Large intestine (tissue), 3 donors: ENCODE measurements at regions not wholly inside any gene's neighbourhood (a gene's known extent, or its start where the extent isn't known, plus 50 kb on each side); places are given as distances from the start of the nearest gene placed in this dataset.
A peak's percentile ranks its signal among the peaks of the same experiment; 100 is the strongest.

Experiments used
- DNase-seq, 2 donors: peaks; one replicate each; pipeline versions ENCODE4 v3.0.0 to v3.0.0-alpha.2; 2013
- H3K27ac ChIP-seq: one replicate; pipeline ENCODE4 v1.5.1; 2013; ENCODE audit warnings: low read length
- H3K27me3 ChIP-seq: 2 replicates; pipeline ENCODE4 v1.6.1; 2013; ENCODE audit warnings: low read length; ENCODE audit not compliant: control insufficient read depth, insufficient read depth
- H3K36me3 ChIP-seq: 2 replicates; pipeline ENCODE4 v1.6.1; 2013; ENCODE audit warnings: low read length; ENCODE audit not compliant: control insufficient read depth, insufficient read depth
- H3K4me1 ChIP-seq: one replicate; pipeline ENCODE4 v1.6.1; 2013; ENCODE audit warnings: low read length; ENCODE audit not compliant: control insufficient read depth, insufficient read depth
- H3K4me3 ChIP-seq: one replicate; pipeline ENCODE4 v1.5.1; 2013; ENCODE audit warnings: low read length
- H3K9me3 ChIP-seq: one replicate; pipeline ENCODE4 v1.6.1; 2013; ENCODE audit warnings: mild to moderate bottlenecking, low read depth, low read length, moderate library complexity; ENCODE audit not compliant: control insufficient read depth
- WGBS: methylation state at CpG from one replicate; pipeline ENCODE4 v1.1.5; 2013; ENCODE audit warnings: low lambda C conversion rate; ENCODE audit not compliant: insufficient coverage; 5-methylcytosine and 5-hydroxymethylcytosine counted together

DNA sequence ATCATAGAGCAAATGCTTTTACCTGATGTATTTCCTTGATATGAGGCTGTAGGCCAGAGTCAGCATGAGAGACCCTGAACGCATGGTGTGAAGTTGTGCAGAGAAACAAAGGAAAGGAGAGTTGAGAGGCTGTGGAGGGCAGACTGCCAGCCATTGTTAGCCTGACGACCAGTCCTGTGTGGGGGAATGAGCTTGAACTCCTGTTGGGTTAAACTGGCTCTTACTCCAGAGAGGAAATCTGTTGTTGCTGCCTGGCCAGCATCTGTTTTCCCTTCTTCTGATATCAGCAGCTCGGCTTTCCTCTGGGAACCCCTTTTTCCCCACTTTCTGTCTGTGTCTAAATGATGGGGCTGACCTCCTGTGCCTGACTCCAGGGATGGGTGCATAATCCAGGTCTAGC is 158.2 kb upstream of the ZFP64 start:
- Histone ChIP-seq H3K27ac (no peak overlapping the region), H3K36me3 (no peaks in the 10 kb centered on the region), H3K4me3 (no peak overlapping the region), H3K9me3 (no peaks in the 10 kb centered on the region), H3K27me3 (no peaks in the 10 kb centered on the region), H3K4me1 (no peaks in the 10 kb centered on the region)
- DNase-seq: no peak
- WGBS: no CpG with 5 or more reads among the region's 3 CpGs

DNA sequence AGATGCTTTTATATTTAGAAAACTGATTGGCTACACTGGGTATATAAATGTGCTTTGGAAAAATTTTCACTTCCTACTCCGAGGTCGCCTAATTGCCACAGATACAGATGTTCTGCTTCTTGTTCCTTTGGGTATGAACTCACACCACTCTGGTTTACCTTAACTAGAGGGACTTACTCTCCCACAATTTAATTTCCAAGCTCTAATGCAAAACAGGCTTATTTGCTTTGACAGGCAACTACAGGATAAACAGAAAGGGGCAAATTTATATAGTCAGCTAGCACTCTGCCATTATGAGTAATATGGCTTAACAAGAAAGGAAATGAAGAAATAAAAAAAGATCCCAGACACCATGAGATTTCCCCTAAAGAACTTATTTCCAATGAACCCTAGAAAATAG is 156.9 kb upstream of the ZFP64 start:
- no peaks in the 10 kb centered on the region for H3K4me1 ChIP-seq
- no peak overlapping the region for H3K4me3 ChIP-seq
- no peaks in the 10 kb centered on the region for H3K27me3 ChIP-seq
- H3K27ac ChIP-seq: no peak overlapping the region
- H3K9me3 ChIP-seq: no peaks in the 10 kb centered on the region
- WGBS: no CpG with 5 or more reads among the region's 2 CpGs
- DNase-seq: no peak
- H3K36me3 ChIP-seq: no peaks in the 10 kb centered on the region

DNA sequence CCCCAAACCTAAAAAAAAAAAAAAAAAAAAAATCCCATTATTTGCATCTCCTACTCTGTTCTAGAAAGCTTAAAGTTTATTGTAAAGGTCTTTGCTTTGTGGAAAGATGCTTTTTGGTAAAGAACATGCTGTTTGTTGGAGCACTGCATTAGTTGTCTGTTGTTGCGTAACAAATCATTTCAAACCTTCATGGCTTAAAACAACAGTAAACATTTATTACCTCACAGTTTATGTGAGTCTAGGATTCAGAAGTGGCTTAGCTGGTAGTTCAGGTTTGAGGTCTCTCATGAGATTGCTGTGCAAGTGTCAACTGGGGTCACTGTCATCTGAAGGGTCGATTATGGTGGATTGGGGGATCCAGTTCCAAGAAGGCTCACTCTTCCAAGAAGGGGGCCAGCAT is 155.2 kb upstream of the ZFP64 start:
- Histone ChIP-seq H3K27ac (no peak overlapping the region), H3K9me3 (no peaks in the 10 kb centered on the region), H3K27me3 (no peaks in the 10 kb centered on the region), H3K4me3 (no peak overlapping the region), H3K36me3 (no peaks in the 10 kb centered on the region), H3K4me1 (no peaks in the 10 kb centered on the region)
- DNase-seq: no peak
- no CpG with 5 or more reads among the region's 2 CpGs for WGBS

DNA sequence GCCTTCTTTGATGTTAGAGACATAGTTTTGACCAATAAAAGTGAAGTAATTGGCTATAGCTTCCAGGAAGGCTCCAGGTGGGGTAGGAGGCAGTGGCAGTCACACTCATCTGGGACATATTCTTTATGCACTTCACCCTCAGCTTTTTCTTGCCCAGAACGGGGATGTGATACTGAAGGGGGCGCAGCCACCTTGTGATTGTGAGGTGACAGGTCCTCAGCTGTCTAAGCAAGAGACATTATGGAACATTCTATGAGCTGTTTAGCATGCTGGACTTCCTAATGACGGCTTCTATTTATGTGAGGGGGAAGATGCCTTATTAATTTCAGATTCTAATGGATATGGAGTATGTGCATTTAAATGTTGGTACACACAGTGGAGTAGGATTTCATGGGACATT is 151.3 kb upstream of the ZFP64 start:
- Histone ChIP-seq H3K9me3 (no peaks in the 10 kb centered on the region), H3K4me3 (no peak overlapping the region), H3K27me3 (no peaks in the 10 kb centered on the region), H3K27ac (no peak overlapping the region), H3K4me1 (no peaks in the 10 kb centered on the region), H3K36me3 (no peaks in the 10 kb centered on the region)
- DNase-seq: no peak
- WGBS: no CpG with 5 or more reads among the region's 3 CpGs

DNA sequence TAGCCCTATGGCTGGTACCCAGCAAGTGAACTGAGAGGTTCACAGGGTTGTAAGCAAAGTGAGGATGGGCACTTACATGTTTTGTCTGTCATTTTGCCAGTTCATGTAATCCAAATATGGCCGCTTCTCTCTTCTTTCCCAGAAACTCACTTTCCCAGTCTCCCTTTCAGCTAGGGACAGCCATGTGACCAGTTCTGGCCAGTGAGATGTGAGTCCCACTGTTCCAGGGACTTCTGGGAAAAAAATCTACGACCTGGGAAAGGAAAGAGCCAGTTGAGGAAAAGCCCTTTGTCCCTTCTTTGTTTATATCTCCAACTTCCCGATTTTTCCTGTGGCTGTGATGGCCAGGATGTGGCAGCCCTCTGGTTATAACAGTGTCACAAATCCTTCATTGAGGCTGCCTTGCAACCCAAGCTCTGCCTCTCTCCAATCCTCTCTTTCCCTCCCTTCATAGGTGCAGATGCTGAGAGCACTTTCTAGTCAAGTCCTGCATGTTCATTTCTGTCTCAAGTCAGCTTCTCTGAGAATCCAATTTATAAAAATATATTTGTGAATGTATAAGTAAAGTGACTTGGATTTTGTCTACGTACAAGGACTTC is 148.6 kb upstream of the ZFP64 start:
- WGBS: no CpG with 5 or more reads among the region's 4 CpGs
- DNase-seq: no peak
- Histone ChIP-seq H3K36me3 (no peaks in the 10 kb centered on the region), H3K4me3 (no peak overlapping the region), H3K4me1 (no peaks in the 10 kb centered on the region), H3K9me3 (no peaks in the 10 kb centered on the region), H3K27ac (no peak overlapping the region), H3K27me3 (no peaks in the 10 kb centered on the region)

DNA sequence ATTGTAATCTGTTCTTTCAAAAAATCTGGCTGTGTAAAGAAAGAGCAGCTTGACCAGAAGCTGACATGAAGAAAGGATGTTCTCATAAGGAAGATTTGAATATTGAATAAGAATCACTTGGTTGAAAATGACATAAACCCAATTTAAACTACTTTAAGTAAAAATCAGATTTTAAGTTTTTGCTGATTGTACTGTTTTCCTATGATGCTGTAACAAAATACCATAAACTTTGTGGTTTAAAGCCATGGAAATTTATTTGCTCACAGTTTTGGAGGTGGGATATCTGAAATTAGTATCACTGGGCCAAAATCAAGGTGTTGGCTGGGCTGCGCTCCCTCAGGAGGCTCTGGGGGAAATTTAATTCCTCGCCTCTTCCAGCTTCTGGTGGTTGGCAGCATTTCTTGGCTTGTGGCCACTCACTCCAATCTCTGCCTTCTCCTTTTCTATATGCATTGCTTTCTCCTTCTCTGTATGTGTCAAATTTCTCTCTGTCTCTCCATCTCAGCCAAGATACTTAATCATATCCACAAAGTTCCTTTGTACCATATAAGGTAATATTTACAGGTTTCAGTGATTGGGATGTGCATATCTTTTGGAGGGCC is 141.2 kb upstream of the ZFP64 start:
- WGBS: no CpG with 5 or more reads among the region's 2 CpGs
- Histone ChIP-seq H3K9me3 (no peaks in the 10 kb centered on the region), H3K36me3 (no peaks in the 10 kb centered on the region), H3K4me1 (no peaks in the 10 kb centered on the region), H3K27ac (no peak overlapping the region), H3K4me3 (no peak overlapping the region), H3K27me3 (no peaks in the 10 kb centered on the region)
- DNase-seq: no peak

DNA sequence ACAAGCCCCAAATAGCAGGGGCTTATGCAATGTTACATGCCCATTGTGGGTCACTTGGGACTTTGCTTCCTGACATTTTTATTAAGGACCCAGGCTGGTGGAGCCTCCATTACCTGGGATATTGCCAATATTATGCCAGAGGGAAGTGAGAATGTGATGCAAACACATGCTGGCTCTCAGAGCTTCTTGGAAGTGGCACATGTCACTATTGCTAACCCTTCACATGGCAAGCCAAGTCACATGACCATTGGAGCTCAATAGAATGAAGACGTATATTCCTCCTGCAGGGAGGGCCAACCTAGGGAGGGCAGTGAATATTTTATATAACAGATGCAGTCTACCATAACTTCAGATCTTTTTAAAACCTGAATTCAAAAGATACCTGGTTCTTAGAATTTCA is 140.7 kb upstream of the ZFP64 start:
- H3K4me3 ChIP-seq: no peak overlapping the region
- no peaks in the 10 kb centered on the region for H3K27me3 ChIP-seq
- H3K9me3 ChIP-seq: no peaks in the 10 kb centered on the region
- no peak overlapping the region for H3K27ac ChIP-seq
- H3K36me3 ChIP-seq: no peaks in the 10 kb centered on the region
- H3K4me1 ChIP-seq: no peaks in the 10 kb centered on the region
- DNase-seq: no peak
- no CpG with 5 or more reads among the region's 1 CpG for WGBS

DNA sequence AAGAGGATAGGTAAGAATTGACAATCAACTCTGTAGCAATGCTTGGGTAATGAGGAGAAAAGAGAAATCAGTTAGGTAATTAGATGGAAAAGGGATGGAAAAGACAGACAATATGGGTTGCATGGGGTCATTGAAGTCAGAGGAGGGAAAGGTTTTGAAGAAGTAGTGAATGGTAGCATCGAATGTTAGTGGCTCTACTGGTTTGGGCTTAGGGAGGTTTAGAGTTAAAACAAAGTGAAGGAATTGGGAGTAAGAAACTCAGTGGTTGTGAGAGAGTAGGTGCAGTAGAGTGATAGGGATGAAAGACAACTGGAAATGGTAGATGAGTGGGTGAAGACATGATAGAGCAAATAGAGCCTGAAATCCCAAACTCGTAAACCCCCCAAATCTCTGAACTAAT is 140.1 kb upstream of the ZFP64 start:
- H3K36me3 ChIP-seq: no peaks in the 10 kb centered on the region
- H3K9me3 ChIP-seq: no peaks in the 10 kb centered on the region
- H3K27ac ChIP-seq: no peak overlapping the region
- DNase-seq: no peak
- H3K27me3 ChIP-seq: no peaks in the 10 kb centered on the region
- H3K4me3 ChIP-seq: no peak overlapping the region
- H3K4me1 ChIP-seq: no peaks in the 10 kb centered on the region
- WGBS: 89% methylated on average over 1 of the region's 2 CpGs

DNA sequence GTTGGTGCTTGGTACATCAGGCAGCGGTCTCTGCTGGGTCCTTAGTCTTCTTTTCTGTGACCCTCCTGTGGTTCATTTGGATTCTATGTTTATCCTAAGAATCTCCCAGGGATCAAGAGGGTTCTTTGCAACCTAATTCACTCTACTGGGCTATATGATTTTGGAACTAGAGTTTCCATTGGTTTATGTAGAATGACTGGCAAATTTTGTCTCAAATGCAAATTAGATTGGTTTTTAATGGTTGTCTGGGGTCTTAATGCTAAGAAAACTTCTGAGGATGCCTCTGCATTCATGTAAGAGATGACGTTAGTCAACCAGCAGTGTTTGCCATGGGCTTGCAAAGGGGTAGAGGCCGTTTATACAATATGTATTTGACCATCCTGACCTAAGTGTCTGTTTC is 129.8 kb upstream of the ZFP64 start:
- Histone ChIP-seq H3K4me1 (no peaks in the 10 kb centered on the region), H3K4me3 (no peak overlapping the region), H3K36me3 (no peaks in the 10 kb centered on the region), H3K9me3 (no peaks in the 10 kb centered on the region), H3K27ac (no peak overlapping the region), H3K27me3 (no peaks in the 10 kb centered on the region)
- DNase-seq: no peak
- WGBS: 80% methylated on average over 1 of the region's 3 CpGs

DNA sequence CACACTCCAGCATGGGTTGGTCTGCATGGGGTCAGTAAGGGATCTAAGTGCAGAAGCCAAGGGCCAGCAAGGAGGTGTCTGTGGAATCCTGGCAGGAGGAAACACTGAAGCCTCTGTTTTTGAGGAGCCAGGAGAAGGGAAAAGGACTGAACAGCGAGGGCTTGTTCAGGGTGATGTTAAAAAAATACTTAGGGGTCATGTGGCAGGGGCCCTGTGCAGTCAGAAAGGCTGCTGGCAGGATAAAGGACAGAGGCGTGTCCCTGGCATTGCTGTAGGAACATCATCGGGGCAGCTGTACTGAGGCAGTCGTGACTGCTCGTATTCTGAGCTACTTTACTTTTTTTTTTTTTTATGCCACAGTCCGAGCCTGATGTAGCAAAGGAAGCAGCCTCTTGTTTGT is 127.1 kb upstream of the ZFP64 start:
- no peaks in the 10 kb centered on the region for H3K36me3 ChIP-seq
- H3K27ac ChIP-seq: no peak overlapping the region
- WGBS: no CpG with 5 or more reads among the region's 6 CpGs
- no peak for DNase-seq
- no peak overlapping the region for H3K4me3 ChIP-seq
- no peaks in the 10 kb centered on the region for H3K27me3 ChIP-seq
- no peaks in the 10 kb centered on the region for H3K4me1 ChIP-seq
- no peaks in the 10 kb centered on the region for H3K9me3 ChIP-seq

DNA sequence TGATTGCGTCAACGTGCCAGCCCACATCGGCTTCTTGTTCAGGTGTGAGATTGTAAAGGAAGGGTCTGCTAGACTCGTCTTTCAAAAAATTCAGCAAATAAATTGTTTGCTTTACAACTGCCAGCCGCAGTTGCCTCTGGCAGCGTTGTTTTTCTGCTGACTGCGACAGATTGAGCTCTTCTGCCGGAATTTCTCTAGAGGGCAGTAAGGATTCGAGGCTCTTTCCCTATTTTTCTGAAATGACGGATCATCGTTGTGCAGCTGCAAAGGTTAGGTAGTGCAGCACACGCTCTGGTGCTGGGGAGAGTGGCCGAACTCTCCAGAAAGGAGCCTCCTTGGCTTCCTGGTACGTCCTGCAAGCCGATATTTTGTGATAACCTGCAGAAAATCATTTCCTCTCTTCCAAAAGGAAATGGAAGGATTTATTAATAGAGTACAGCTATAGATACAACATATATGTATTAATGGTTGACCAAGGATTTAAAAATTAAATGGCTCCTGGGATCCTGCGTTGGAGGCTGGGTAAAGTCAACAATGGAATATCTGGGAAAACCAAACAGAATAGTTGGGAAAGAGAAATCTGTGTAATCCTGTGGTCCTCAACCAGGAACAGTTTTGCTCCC is 121.9 kb upstream of the ZFP64 start:
- Histone ChIP-seq H3K27ac (no peak overlapping the region), H3K9me3 (no peaks in the 10 kb centered on the region), H3K4me1 (no peaks in the 10 kb centered on the region), H3K36me3 (no peaks in the 10 kb centered on the region), H3K4me3 (no peak overlapping the region), H3K27me3 (no peaks in the 10 kb centered on the region)
- 8% methylated on average over 2 of the region's 16 CpGs for WGBS
- DNase-seq: peak; percentile 9 to 39
